ENCODE measurements at regions not wholly inside any gene's neighbourhood (a gene's known extent, or its start where the extent isn't known, plus 50 kb on each side); places are given as distances from the start of the nearest gene placed in this dataset.

- Mint-ChIP-seq H3K27me3 (ENCODE audit: low read depth) (peaks cover 39% of the 10 kb centered on the region), H3K4me3 (no peak overlapping the region), H3K36me3 (ENCODE audit: low read depth) (no peaks in the 10 kb centered on the region), H3K4me1 (peaks cover 4% of the 10 kb centered on the region), H3K27ac (ENCODE audit: unreplicated experiment) (no peak overlapping the region), H3K9me3 (no peaks in the 10 kb centered on the region)
- no peak for DNase-seq (ENCODE audit: low read depth, low spot score)
- TF ChIP-seq CTCF (conservative IDR thresholded peaks at IDR 0.05), result no peak
Observed at GRCh38 chr16:6574146-6574545, 758.5 kb upstream of the RBFOX1 start.

- DNase-seq (ENCODE audit: low read depth, low spot score), result peak; percentile 28
- Mint-ChIP-seq H3K27ac (ENCODE audit: unreplicated experiment) (no peak overlapping the region), H3K27me3 (ENCODE audit: low read depth) (peaks cover 39% of the 10 kb centered on the region), H3K9me3 (no peaks in the 10 kb centered on the region), H3K4me3 (no peak overlapping the region), H3K36me3 (ENCODE audit: low read depth) (no peaks in the 10 kb centered on the region), H3K4me1 (peaks cover 4% of the 10 kb centered on the region)
- TF ChIP-seq CTCF (conservative IDR thresholded peaks at IDR 0.05), result peak; percentile 58
Observed at GRCh38 chr16:6573577-6573976, 759.1 kb upstream of the RBFOX1 start.

GRCh38 chr16:6571044-6571443 is 761.6 kb upstream of the RBFOX1 start:
- H3K27me3 Mint-ChIP-seq (ENCODE audit: low read depth), result peaks cover 29% of the 10 kb centered on the region
- H3K36me3 Mint-ChIP-seq (ENCODE audit: low read depth), result no peaks in the 10 kb centered on the region
- H3K9me3 Mint-ChIP-seq, result no peaks in the 10 kb centered on the region
- H3K4me3 Mint-ChIP-seq, result no peak overlapping the region
- DNase-seq (ENCODE audit: low read depth, low spot score), result no peak
- peaks cover 4% of the 10 kb centered on the region for H3K4me1 Mint-ChIP-seq
- no peak for TF ChIP-seq CTCF (conservative IDR thresholded peaks at IDR 0.05)
- no peak overlapping the region for H3K27ac Mint-ChIP-seq (ENCODE audit: unreplicated experiment)

- no peak overlapping the region for H3K27ac Mint-ChIP-seq (ENCODE audit: unreplicated experiment)
- no peak for TF ChIP-seq CTCF (conservative IDR thresholded peaks at IDR 0.05)
- no peaks in the 10 kb centered on the region for H3K9me3 Mint-ChIP-seq
- peaks cover 29% of the 10 kb centered on the region for H3K27me3 Mint-ChIP-seq (ENCODE audit: low read depth)
- H3K4me3 Mint-ChIP-seq, result no peak overlapping the region
- peaks cover 4% of the 10 kb centered on the region for H3K4me1 Mint-ChIP-seq
- no peak for DNase-seq (ENCODE audit: low read depth, low spot score)
- no peaks in the 10 kb centered on the region for H3K36me3 Mint-ChIP-seq (ENCODE audit: low read depth)
Observed at GRCh38 chr16:6570530-6570929, 762.1 kb upstream of the RBFOX1 start.

- no peak for TF ChIP-seq CTCF (conservative IDR thresholded peaks at IDR 0.05)
- Mint-ChIP-seq H3K36me3 (ENCODE audit: low read depth) (no peaks in the 10 kb centered on the region), H3K9me3 (no peaks in the 10 kb centered on the region), H3K27me3 (ENCODE audit: low read depth) (peaks cover 19% of the 10 kb centered on the region), H3K4me1 (peaks cover 10% of the 10 kb centered on the region), H3K4me3 (no peak overlapping the region), H3K27ac (ENCODE audit: unreplicated experiment) (no peak overlapping the region)
- DNase-seq (ENCODE audit: low read depth, low spot score), result no peak
Observed at GRCh38 chr16:6562986-6563385, 769.7 kb upstream of the RBFOX1 start.
